HG03521 (cell line): ENCODE measurements at regions not wholly inside any gene's neighbourhood (a gene's known extent, or its start where the extent isn't known, plus 50 kb on each side); places are given as distances from the start of the nearest gene placed in this dataset.
A peak's percentile ranks its signal among the peaks of the same experiment; 100 is the strongest.
"Not testable (repeated sequence)": the region's sequence is repeated elsewhere in the genome, so short reads cannot be mapped to it uniquely, and the experiment has no call there.

Experiments
- ATAC-seq: cut with Tn5 transposase; IDR thresholded peaks from one replicate; pipeline ENCODE4 v1.9.1; 2021; ENCODE audit warnings: mild to moderate bottlenecking, moderate library complexity; ENCODE audit not compliant: unreplicated experiment

DNA sequence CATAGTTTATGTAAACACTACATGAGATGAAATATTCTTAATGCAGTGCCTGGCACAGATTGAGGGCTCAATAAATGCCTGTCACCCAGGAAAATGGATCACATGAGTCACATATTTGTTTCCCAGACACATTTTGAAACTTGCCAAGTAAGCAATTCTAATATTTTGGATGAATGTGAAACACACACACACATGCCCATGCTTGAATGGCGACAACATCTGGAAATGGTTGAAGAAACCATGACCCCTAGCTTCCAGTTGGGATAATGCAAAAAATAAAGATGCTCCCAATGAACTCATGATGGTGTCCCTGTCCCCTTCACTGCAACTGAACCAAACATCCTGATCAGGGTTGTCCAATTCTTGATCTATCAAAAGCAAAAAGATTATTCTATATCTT lies 797.3 kb downstream of the XPNPEP1 start:
- ATAC-seq = no peak

DNA sequence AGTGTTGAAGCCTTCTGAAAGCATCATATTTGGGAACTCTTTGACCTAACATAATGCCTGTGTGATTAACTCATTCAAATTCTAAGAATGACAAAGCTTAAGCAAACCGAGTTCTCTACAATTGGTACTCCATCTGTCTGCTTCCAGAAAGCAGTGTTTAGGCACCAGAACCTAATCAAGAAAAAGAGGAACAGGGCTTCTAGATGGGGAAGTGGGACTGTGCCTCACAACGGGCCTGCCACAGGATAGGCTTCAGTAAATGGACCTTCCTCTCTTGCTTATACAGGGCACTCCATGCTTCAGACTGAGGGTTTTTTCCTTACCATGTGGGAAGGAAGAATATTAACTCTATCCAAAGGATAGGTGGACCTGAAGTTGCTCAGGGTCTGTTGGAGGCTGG lies 808.1 kb downstream of the XPNPEP1 start:
- no peak for ATAC-seq

DNA sequence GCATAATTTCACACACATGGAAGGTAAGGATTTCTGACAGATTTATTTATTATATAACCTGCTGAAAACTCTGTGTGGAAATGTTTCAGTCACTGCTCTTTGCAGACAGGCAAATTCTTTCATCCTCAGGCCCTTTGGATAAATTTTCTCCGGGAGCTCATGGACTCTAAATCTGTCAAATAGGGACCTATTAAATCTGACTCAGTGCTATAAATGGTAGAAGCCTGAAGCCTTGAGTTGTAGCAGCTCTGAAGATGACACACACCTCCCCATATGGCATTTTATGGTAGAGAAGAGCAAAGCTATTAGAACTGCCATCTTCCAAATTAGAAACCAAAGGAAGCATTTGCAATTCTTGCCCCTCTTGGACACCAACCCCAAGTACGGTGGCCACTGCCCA lies 808.7 kb downstream of the XPNPEP1 start:
- no peak for ATAC-seq

DNA sequence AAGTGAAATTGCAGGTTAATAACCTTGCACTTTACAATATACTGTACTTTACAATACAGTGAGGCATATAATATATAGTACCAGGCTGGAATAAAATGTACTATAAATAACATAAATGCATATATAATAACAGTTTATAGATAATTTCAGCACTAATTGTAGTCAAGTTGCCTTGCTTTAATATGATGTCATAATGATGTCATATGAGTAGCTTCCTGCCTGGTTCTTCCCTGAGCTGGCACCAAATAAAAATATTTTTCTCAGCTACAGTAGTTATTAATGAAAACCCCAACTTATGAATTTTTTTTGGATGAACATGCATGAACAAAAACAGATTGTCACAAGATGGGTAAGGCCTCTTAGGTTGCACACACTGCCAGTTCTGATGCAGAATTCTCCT lies 816.7 kb downstream of the XPNPEP1 start:
- ATAC-seq = no peak

DNA sequence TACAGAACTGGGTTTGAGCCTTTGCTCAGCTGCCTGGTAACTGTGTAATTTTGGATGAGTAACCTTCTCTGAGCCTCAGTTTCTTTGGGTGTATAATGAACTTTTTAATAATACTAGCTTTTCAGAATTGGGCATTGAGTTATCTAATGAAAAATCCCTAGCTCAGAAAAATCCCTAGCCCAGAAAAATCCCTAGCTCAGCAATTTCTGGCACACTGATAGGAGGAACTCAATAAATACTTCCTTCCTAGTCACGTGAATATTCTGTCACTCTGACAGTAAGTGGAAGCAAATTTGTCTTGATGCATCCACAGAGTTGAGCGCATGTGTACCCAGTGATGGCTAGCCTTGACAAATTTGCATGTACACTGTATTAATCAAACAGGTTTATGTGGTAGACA lies 817.6 kb downstream of the XPNPEP1 start:
- no peak for ATAC-seq

DNA sequence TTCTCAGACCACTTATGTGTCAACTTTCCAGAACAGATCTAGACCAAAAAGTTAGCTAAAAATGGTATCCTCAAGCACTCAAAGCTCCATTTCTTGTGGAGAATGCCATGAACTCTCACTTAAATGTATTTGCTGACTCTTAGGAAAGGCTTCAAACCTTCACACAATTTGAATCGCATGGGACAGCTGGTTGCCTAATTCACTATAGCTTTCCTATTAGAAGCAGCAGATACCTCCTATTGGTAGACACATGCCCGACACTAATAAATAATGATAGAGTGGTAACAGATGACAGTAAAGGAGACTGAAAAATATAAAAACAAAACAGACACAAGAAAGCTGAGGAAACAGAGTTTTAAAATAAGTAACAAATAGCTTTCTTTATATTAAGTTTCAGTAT lies 818.5 kb downstream of the XPNPEP1 start:
- no peak for ATAC-seq

DNA sequence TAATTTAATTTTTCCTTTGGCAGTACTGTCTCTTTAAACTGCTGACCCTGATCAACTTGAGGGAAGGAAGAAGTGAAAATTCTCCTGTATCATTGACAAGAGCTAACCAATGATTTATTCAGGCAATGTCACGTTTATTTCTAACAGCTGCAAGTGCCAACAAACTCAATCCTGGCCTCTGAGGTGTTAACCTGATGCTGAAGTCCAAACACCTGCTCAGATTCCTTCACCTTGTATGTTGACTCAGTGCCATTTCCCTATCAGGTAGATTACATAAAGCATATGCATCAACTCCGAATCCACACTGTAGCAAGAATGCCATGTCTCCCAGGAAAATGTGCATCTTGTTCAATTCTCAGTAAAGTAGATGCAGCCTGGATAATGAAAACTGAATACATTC lies 820.0 kb downstream of the XPNPEP1 start:
- no peak for ATAC-seq

DNA sequence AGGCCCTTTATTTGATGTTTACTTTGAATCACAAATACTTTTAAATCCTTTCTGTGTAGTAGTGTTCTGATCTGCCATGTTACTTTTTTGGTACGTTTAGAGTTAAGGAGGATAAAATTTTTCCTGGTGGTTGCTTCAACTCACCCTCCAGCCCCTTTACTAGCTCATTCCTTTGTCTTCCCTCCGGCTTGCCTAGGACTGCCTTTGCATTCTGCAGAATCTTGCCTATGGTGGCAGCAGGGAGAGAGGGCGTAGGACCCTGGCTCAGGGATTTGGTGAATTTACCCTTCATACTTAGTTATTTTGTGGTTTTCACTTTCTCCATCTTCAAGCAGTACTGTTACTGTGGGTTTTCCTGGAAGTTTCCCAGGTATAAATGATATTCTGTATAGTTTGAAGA lies 833.5 kb downstream of the XPNPEP1 start:
- no peak for ATAC-seq

DNA sequence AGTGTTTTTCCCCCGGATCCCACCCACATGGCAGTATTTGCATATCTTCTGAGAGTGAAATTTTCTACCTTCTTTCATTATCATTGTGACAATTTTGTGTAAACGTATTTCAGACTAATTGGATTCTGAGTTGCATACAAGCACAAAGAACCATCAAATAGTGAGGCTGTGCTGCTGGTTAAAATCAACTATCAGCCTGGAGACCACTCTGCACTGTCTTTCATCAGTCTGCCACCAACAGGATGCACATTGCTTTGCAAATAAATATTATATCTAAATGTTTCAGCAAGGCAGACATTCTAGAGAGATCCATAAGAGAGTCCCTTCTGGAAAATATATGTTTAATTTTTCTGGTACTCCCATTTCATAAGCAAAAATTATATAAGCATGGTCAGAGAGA lies 851.8 kb downstream of the XPNPEP1 start:
- no peak for ATAC-seq

DNA sequence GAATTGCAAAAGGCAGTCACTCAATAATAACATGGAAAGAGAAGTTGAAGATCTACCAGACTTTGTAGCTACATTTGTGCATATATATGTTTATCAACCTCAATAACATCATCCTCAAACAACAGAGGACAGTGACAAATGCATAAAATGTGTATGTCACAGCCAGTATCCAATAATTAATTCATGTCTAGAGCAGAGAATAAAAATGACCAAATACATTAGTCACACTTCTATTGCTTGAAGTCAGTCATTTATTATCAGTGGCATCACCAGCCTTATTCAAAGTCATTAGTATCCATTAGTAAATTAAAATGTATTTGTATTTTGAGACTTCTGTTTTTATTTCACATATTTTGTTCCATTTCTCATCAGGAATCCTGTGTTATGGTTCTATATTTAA lies 852.8 kb downstream of the XPNPEP1 start:
- no peak for ATAC-seq

DNA sequence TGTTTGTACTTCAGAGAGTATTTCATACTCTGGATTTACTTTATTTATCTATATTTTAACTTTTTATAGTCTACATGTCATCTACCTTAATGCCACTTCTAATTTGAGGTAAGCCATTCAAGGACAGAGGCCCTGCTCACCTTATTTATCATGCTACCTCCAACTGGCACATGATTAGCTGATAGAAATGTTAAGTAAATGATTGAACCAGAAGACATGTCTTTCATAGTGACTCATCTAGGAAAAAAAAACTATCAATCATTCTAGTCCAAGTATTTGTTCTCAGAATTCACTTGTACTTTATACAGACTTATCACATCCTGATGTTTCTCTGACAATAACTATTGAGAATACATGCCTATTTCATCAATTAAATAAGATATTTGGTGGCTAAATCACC lies 856.3 kb downstream of the XPNPEP1 start:
- no peak for ATAC-seq

DNA sequence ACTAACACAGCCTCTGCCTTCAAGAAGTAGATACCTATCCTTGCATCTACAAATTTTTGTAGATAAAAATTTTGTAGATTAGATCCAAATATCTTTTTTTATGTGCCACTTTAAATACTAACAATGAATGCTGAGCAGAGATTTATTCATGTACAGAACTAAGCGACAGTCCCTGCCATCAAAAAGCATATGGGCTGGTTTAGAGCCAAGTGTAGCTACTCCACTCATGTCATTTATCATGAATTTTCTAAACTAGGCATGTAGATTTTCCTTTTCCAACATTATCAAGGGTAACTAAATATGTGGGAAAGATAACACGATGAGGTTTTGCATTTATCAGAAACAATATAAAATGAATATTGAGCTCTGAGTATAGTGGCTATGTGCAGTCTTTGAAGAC lies 857.5 kb downstream of the XPNPEP1 start:
- ATAC-seq = no peak

DNA sequence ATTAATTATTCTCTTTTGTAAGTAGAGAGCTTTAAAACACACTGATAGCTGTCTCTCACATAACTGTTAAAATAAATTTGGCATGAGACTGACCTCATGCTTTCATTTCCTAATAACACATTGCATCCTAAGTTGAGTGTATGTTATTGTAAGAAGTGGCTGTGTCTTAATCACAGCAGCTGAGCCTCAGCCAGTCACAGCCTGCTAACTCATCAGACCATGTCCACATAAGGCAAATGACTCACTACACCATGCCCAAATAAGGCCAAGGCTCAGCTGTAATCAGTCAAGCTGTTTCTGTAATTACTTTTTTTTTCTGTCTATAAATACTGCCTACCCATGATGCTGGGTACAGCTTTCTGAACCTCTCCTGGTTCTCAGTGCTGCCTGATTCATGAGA lies 860.9 kb downstream of the XPNPEP1 start:
- peak; percentile 48 for ATAC-seq

DNA sequence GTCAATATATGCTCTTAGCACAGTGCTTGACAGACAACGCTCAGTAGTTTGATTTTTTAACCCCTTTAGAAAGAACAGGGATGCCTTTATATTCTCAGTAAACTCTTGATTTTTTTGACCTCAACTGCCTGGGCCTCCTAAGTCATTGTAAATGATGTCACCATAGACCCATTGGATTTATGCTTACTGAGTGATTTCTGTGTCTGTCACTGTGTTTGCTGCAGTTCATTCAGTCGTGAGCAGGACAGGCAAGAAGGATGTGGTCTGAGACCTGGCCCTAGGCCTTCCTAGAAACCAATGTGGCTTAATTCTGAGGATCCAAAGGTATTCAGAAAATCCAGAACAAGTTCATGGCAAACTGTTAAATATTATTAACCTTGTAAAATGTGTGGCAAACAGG lies 868.1 kb downstream of the XPNPEP1 start:
- no peak for ATAC-seq

DNA sequence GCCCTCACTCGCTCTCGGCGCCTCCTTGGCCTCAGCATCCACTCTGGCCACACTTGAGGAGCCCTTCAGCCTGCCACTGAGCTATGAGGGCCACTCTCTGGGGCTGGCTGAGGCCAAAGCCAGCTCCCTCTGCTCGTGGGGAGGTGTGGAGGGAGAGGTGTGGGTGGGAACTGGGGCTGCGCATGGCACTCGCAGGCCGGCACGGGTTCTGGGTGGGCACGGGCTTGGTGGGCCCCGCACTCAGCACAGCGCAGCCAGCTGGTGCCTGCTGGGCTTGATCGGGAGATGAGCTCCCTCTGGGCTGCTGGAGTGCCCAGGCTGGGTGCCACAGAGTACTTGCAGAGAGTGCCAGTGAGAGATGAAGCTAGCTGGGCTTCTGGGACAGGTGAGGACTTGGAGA lies 875.5 kb downstream of the XPNPEP1 start:
- ATAC-seq = no peak

DNA sequence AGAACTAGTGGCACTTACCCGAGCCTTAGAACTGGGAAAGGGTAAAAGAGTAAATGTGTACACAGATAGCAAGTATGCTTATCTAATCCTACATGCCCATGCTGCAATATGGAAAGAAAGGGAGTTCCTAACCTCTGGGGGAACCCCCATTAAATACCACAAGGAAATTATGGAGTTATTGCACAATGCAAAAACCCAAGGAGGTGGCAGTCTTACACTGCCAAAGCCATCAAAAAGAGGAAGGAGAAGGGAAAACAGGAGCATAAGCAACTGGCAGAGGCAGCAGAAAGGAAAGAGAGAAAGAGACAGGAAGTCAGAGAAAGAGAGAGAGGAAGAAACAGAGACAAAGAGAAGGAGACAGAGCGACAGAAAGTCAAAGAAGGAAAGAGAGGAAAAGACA lies 876.9 kb downstream of the XPNPEP1 start:
- ATAC-seq = not testable (repeated sequence)

DNA sequence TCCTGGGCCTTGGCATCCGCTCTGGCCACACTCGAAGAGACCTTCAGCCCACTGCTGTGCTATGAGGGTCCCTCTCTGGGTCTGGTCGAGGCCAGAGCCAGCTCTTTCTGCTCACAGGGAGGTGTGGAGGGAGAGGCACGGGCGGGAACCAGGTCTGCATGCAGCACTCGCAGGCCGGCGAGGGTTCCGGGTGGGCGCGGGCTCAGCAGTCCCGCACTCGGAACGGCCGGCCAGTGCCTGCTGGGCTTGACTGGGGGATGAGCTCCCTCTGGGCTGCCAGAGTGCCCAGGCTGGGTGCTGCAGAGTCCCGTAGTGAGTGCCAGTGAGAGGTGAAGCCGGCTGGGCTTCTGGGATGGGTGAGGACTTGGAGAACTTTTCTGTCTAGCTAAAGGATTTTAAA lies 882.7 kb downstream of the XPNPEP1 start:
- no peak for ATAC-seq

DNA sequence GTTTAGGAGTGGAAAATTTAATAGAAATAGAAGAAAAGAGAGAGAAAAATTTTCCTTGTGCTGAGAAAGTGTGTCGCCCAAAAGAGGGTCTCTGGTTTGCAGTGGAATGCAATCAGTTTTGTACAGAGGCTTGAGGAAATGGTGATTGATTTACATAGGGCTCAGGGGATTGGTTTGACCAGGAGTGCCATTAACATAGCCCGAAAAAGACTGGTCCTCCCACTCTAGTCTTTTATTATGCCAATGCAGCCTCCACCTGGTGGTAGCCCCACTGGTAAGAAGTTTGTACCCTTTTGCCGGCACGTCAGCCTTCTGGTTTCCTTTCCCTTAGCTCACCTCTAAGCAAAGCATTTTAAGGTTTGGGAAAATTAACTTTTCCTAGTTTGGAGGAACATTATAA lies 885.3 kb downstream of the XPNPEP1 start:
- ATAC-seq = no peak

DNA sequence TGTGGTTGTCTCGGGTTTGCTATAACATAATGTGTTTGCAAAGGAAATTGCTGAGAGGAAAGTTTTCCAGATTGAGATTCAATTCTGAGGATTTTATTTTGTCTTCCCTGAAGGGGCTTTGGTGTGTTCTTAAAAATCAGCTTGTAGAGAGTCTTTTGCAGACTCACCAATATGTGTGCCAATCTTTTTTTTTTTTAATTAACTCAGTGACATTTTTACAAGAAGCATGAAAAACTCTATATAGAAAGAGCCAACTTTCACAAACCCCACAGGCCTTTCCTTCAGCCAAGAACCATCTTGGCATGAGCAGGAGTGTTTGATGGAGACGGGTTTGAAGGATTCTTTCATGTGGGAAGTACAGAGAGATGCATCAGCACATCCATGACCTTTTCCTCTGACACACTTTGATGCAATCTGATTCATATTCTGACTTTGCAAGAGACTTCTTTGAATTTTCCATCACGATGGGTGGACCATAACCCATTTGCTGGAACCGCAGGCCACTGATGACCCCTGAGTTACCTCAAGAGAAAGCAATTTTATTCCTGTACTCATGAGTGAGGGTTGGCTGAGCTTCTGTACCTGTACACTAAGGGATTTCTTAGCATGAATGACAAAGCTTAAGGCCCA lies 892.6 kb downstream of the XPNPEP1 start:
- no peak for ATAC-seq

DNA sequence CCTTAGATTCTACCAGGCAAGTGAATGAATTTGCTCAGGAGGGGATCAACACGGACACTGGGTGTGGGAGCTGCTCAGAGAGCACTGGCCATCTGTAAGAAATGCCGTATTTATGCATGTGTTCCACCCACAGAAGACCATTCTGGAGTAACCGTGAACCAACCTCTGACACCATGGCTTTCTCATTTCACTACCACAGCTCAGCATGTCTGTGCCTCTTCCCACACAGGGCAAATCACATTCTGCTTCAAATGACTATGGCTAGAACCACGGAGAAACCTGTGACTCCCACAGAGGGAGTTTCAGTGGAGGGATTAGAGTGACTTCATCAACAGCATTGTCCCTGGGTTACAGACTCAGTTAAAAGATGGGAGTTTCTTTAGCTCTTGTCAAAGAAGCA lies 893.4 kb downstream of the XPNPEP1 start:
- ATAC-seq = no peak

DNA sequence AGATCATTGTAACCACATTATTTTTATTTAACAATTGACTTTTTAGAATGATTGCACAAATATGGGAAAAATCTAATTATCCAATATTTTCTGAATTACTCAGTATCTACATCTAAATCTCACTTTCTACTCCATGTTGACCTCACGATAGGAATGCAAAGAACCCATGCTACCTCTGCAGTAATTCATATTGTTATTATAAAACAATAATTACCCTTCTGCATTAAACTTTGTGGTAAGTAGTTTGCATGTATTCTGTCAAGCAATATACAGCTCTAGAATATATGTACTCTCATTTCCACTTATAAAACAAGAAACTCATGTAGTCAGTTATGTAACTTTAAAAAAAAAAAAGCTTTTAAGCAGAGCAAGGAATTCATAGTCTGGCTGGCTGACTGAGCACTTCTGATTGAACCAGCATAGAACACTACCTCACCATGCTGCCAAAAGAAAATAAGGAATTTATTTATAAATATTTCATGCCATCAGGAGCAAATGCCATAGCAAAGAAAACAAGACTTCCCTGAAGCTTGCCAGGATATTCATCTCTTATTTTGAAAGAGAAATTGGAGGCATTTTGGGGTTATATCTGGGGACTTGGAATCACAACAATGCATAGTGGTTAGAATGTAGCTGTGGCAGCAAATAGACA lies 895.7 kb downstream of the XPNPEP1 start:
- no peak for ATAC-seq

DNA sequence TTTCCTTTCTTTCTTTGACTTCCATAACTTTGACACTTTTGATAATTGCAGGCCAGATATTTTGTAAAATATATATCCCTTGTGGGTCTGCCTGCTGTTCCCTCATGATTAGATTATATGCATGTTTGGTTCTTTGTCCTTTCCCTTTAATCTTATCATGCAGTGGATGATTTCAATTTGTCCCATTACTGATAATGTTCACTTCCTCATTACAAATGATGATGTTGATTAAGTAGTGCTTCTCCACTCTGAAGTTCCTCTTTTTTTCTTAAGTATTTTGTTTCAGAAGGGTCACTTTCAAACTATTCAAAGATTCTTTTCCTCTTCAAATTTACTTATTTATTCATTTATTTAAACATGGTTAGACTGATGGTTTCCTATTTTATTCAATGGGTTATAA lies 898.1 kb downstream of the XPNPEP1 start:
- ATAC-seq = no peak

DNA sequence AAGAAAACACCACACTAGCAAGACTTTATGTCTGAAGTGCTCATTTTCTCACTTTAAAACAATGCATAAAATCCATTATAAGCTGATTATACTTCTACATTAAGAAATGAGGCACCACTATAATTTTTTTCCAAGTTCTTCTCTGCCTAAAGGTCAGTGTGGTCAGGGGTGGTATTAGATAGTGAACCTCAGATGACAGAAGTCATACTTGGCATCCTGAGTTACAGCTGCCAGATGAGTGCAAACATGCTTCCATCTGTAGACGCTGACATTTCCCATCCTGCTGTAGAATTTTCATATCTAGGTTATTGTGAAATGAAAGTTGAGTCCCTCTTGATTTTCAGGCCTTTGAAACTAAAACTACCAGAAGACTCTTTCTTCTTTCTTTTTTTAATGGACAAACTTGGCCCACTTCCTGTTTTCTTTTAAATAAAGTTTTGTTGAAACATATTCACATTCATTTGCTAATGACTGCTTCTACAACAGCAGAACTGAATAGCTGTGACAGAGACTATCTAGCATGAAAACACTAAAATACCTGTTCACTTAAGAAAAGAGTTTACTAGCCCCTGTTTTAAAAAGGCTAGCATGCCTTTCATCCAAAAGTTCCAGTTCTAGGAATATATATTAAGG lies 900.8 kb downstream of the XPNPEP1 start:
- no peak for ATAC-seq
